ENCODE measurements at regions not wholly inside any gene's neighbourhood (a gene's known extent, or its start where the extent isn't known, plus 50 kb on each side); places are given as distances from the start of the nearest gene placed in this dataset.

DNA sequence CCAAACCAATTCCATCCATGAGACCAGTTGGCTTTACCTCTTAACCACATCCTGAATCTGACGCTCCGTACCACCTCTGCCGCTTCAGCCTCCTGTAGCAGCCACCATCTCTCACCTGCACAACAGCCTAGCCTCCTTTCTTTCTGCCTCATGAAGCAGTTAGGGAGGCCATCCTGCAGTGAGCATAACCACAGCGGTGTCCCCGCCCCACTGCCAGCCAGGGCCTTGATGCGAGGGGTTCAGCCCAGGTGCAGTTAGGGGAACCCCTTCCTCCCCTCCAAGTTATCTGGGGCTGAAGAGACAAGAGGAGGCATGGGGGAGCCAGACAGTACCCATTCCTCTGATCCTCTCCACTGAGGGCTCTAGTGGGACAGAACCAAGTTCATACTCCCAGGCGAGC, 167.0 kb downstream of the C5orf15 start:
- DNase-seq (ENCODE audit: low read depth in 2 of 2) = no peak

DNA sequence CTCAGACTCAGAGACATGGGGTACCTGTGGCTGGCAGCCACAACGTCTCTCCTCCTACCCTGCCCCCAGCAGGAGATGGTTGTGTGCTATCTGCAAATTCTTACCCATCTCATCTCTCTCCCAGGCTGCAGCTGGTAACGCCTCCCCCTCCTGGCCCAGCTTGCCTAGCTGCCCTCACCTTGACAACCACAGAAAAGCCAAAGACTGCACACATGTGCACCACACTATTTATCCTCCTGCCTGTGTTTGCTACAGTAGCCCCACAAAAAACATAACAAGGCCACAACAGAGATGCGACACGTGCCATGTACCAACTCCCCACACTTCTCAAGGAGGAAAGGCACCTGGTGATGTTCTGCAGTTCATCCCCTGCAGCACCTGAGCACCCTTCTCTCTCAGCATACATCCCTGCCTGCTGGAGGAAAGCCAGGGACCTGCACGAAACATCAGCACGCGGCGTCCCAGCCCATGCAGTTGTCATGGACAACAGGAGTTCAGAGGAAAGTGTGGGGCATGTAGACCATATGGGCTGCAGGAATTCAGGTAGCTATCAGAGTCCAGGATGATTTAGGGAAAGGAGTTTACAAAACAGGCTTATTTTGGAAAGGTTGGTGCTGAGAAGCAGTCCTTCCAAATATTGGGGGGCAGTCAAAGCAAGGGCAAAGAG, 168.7 kb downstream of the C5orf15 start:
- no peak for DNase-seq (ENCODE audit: low read depth in 2 of 2)

DNA sequence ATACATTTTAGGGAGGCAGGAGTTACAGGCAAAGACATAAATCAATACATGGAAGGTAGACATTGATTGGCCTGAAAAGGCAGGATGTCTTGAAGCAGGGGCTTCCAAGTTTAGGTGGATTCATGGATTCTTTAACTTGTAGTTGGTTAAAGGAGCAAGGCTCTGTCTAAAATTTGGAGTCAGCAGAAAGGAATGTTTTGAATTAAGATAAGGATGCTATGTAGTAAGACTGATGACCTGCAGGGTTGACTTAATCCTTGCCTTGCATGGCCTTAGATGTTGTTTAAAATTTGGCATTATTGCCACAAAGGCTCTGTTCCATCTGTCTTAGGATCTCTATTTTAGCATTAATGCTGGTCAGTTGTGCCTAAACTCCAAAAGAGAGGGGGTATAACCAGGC, 171.3 kb downstream of the C5orf15 start:
- DNase-seq (ENCODE audit: low read depth in 2 of 2) = no peak

DNA sequence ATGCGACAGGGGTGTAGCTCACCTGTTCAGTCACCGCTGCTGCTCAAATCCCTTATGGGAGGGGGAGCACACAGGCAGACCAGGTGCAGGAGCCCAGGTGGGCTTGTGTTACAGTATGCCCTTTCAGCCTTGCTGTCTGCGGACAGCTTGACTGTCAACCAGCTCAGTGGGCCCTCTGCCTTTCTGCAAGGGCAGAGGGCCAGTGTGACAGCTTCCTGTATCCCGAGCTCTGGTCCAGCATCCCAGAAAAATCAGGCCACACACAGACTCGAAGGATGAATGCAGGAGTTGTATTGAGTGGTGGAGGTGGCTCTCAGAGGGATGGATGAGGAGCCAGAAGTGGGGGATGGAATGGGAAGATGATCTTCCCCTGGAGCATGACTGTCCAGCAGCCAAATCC, 172.2 kb downstream of the C5orf15 start:
- no peak for DNase-seq (ENCODE audit: low read depth in 2 of 2)

DNA sequence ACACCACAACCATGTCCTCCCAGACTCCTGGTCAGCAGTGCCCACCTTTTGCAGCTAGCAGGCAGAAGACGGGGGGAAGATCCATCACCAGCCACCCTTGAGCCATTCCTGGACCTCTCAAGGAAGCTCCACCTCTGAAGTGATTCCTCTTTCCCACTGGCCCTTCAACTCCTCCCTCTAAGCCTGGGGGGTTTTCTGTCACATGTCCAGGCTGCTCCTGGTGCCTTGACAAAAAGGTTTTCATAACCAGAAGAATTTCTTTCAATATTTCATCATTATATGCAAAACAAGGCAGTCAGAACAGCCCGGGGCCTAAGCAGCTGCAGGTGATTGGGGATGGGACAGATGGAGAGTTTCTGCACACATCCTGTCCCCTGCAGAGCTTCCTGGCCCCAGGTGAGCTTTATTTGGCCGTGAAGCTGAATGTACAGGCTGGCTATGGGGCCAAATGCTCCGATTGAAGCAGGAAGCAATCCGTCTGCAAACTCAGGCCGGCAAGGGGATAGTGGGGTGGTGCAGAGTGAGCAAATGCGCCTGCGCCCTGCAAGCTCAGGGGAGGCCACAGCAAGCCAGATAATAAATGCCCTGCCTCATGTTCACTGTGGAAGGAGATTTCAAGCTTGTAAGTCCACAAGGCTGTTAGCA, 173.5 kb downstream of the C5orf15 start:
- no peak for DNase-seq (ENCODE audit: low read depth in 2 of 2)

DNA sequence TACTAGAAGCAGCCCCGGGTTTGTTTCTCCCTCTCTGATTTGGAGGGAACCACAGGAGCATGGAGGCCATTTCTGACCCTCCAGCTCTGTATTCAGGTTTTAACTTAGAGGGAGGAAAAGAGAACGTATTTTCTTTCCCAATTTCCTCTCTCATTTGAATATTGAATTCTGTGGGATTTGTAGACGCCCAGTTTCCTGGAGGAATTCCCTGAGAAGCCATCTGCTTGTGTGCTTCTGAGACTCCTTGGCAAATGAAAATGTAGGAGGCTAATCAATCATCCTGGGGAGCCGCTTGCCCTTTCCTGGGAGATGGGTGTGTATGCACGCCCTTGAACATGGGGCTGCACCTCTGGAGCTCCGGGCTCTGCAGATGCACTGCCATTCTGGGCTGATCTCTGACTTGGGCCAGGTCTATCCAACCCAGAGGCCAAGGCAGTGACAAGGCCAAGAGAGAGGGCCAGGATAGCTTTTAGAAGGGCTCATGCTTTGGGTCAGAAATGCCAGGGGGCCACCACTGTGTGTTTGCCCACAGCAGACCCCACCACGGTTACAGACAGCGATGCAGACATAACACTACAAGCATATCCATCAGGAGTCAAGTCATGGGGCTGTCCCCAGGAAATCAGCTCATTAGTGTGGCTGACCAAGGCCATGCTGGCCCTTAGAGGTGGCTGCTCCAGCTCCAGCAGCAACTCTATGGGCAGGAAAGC, 174.5 kb downstream of the C5orf15 start:
- no peak for DNase-seq (ENCODE audit: low read depth in 2 of 2)

DNA sequence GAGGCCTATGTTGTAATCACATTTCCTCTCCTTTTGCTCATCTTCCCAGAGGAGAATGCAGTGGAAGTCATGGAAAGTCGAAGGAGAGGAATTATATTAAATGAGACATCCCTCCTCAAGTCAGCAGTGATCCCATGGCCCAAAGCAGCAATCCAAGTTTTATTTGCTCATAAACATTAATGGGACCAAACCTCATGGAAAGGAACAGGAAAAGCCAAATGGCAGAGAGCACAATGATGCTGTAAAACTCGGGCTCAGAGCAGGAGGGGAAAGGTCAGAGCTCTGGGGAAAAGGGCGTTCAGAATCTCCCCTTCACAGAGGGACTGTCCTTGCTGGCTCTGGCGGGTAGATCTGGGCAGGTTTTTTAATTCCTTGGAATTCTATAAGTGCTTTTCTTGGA, 175.8 kb downstream of the C5orf15 start:
- no peak for DNase-seq (ENCODE audit: low read depth in 2 of 2)

DNA sequence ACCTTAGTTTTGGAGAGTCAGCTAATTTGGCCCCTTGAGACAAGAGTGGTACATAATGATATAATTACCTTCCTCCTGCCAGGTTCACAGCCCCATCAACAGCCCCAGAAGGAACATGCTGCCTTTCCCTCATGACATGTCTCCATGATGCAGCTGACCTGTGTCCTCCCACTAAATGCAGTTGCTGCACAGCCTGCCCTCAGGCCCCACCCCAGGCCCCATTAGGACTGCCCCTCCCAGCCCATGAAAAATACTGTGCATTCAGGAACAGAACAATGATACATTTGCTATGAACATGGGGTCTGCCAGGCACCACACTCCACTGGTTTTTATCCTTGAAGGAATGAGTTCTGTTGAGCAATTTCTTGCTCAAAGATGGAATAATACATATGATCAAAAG, 176.4 kb downstream of the C5orf15 start:
- no peak for DNase-seq (ENCODE audit: low read depth in 2 of 2)

DNA sequence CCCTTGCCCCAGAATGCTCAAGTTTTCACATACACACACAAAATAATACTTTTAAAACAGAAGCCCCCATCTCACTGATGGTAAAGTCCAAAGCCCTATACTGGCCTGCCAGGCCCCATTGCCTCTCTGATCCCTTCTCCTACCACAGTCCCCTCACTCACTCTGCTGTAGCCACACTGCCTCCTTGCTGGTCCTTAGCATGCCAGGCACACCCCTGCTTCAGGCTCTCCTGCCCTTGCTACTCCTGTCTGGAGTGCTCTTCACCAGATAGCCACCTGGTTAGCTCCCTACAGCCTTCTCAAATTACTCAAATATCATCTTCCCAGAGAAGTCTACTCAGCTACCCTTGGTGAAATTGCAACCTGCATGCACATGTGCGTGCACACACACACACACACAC, 177.5 kb downstream of the C5orf15 start:
- no peak for DNase-seq (ENCODE audit: low read depth in 2 of 2)

DNA sequence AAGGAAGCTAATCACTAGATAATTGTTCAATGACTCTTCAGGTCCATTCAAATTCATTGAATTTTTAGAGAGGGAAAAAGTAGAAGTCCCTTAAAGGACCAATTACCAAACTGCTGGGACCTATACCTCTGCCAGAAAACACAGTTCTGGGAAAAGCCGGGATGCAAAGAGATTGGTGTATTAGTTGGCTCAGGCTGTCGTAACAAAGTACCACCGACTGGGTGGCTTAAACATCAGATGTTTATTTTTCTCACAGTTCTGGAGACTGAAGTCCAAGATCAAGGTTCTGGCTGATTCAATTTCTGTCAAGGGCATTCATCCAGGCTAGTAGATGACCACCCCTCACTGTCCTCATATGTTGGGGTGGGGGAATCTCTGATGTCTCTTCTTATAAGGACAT, 177.1 kb upstream of the FSTL4 start:
- DNase-seq (ENCODE audit: low read depth in 2 of 2) = no peak

DNA sequence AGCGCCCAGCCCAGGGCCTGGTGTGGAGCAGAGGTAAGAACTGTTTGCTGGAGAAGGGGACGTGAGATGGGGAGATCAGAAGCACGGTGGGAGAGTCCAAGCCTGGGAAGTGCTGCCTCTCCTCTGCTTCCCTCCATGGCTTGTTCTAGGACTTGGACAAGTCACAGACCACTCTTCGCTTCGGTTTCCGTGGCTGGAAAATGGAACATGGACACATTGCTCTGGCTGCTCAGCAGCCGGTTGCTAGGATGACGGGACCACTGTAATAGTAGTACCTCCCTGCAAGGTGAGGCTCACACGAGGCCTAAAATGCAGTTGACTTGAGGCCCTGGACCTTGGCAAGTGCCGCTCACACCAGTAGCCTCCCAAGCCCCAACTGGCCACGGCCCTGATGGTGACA, 175.8 kb upstream of the FSTL4 start:
- no peak for DNase-seq (ENCODE audit: low read depth in 2 of 2)

- DNase-seq (ENCODE audit: low read depth in 2 of 2) = no peak
These were observed 174.1 kb upstream of the FSTL4 start for GRCh38 chr5:133786420-133786819.

DNA sequence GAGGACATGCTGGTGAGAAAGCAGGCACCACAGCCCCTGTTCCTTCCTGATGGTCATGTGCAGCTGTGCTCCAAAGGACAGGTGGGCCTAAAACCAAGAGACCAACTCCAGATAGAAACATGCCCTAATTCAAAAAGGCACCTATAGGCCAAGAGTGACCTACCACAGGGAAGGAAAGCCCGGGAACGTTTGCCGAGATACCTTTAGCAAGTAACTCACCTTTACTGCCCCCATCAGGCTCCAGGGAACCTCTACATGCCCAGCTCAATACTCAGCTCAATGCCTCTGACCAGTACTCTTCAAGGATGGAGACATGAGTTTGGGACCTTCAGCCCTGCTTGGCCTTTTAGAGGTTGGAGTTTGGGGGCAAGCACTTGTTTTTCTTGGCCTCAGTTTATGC, 172.8 kb upstream of the FSTL4 start:
- no peak for DNase-seq (ENCODE audit: low read depth in 2 of 2)

GRCh38 chr5:133783481-133783880, 171.1 kb upstream of the FSTL4 start:
- DNase-seq (ENCODE audit: low read depth in 2 of 2) = no peak

GRCh38 chr5:133782736-133783135, 170.4 kb upstream of the FSTL4 start:
- no peak for DNase-seq (ENCODE audit: low read depth in 2 of 2)

DNA sequence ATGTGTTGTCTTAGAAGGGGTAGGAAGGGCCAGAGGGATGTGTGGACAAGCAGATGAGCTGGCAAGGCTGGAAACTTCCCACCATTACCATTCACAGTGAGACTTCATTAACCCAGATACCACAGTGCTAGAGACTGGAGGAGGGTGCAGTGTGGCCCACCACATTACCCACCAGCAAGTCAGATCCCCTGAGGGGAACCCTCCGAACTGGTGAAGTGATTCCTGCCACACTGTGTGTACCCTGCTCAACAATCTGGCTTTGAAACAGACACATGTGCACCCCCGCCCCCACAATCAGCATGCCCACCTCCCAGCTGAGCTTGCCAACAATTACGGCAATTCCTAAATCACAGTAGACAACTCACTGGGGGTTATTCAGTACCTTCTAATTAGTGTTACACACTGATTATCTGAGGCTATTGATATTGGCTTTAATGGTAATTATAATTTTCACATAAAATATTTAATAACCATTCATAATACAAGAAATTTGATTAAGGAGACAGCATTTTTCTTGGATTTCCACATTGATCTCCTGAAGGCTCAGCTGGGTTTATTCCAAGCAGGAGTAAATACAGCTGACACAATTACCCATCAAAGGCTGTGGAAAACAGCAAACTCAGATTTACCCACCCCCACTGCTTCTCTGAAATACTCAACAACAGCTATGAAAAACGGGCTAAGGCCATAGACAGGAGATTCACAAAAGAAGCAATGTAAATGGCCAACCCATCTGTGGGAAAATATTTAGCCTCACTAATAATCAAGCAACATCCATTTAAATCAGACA, 169.3 kb upstream of the FSTL4 start:
- no peak for DNase-seq (ENCODE audit: low read depth in 2 of 2)

GRCh38 chr5:133780619-133781280, 168.4 kb upstream of the FSTL4 start:
- no peak for DNase-seq (ENCODE audit: low read depth in 2 of 2)

- DNase-seq (ENCODE audit: low read depth in 2 of 2) = no peak
These were observed 167.6 kb upstream of the FSTL4 start for GRCh38 chr5:133779828-133780475.

GRCh38 chr5:133778636-133779035, 166.3 kb upstream of the FSTL4 start:
- DNase-seq (ENCODE audit: low read depth in 2 of 2) = no peak

DNA sequence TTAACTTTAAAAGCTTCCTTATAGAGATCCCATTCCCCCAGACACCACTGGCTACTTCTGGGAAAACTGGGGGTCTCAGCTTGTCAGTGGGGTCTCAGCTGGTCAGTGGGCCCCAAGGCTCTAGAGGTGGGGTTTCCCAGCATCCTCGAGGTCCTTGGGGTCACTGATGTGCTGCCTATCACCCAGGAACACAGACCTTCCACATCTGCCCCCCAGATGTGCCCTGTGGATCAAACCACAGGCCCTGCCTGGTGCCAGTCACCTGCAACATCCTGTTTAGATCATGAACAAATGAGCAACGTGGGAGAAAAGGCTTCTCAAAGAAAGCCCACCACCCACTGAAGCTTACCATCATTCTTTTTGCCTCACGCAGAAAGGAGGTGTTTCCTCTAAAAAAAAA, 165.6 kb upstream of the FSTL4 start:
- DNase-seq (ENCODE audit: low read depth in 2 of 2) = no peak

DNA sequence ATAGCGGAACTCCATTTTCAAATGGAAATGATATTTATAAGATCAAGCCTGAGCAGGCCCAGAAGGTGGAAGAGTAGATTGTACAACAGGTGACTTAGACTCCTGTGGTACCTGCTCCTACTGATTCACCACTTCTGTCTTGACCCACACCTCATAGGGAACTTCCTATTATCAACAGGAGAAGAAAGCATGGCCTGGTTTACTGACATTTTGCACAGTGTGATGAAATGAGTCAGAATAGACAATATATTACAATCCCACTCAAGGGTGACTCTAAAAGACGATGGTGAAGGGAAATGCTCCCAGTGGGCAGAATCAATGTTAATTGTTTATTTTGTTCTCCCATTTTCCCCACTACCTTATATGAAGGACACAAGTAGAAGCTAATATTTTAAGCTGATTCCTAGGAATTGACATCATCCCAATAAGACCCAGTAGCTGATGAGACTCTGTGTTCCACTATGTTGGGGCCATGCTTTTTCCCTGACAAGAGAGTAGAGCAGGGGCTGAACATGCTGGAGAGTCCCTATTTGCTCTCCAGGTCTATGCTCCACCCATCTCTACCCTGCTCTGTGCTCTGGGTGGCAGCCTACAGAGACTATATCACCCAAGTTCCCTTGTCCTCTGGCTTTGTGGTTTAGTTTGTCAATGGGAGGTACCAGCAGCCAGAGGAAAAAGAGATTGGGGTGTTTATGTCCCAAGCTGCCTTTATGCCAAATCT, 163.4 kb upstream of the FSTL4 start:
- DNase-seq (ENCODE audit: low read depth in 2 of 2) = no peak
